GM23338 (cell line): ENCODE measurements at regions not wholly inside any gene's neighbourhood (a gene's known extent, or its start where the extent isn't known, plus 50 kb on each side); places are given as distances from the start of the nearest gene placed in this dataset.

Source experiments
- CREB1 ChIP-seq: fragments of 250-450 bp; sonication (Bioruptor Pico); IDR thresholded peaks from 2 replicates; pipeline ENCODE4 v1.5.0; 2020; ENCODE audit warnings: low read depth, mild to moderate bottlenecking, moderate library complexity
- CTCF ChIP-seq, 2 experiments: fragments of 200-600 bp in 1 of 2; sonication (generic) in 1 of 2; conservative IDR thresholded peaks; 2 replicates each; pipeline versions ENCODE4 v1.5.1 to v1.6.1; 2016 to 2017; ENCODE audit warnings: antibody characterized with exemption in 2 of 2, low read depth in 2 of 2, mild to moderate bottlenecking in 2 of 2, moderate library complexity in 1 of 2
- ETS1 ChIP-seq: IDR thresholded peaks from 2 replicates; pipeline ENCODE4 v1.6.1; 2016; ENCODE audit warnings: antibody characterized with exemption
- EZH2 ChIP-seq: fragments of 200-600 bp; sonication (generic); IDR thresholded peaks from one replicate; pipeline ENCODE4 v1.8.0; 2017; ENCODE audit warnings: antibody characterized with exemption, mild to moderate bottlenecking, low read depth; ENCODE audit not compliant: unreplicated experiment
- EZH2phosphoT487 ChIP-seq: fragments of 200-600 bp; sonication (generic); IDR thresholded peaks from one replicate; pipeline ENCODE4 v1.8.1; 2018; ENCODE audit warnings: antibody characterized with exemption; ENCODE audit not compliant: unreplicated experiment
- JUNB ChIP-seq: IDR thresholded peaks from one replicate; pipeline ENCODE4 v1.6.1; 2016; ENCODE audit warnings: antibody characterized with exemption; ENCODE audit not compliant: unreplicated experiment
- NANOG ChIP-seq: IDR thresholded peaks from 2 replicates; pipeline ENCODE4 v1.6.1; 2016; ENCODE audit warnings: antibody characterized with exemption, borderline replicate concordance
- POLR2AphosphoS5 ChIP-seq: IDR thresholded peaks from 2 replicates; pipeline ENCODE4 v1.6.1; 2016; ENCODE audit warnings: antibody characterized with exemption, low read depth
- REST ChIP-seq: IDR thresholded peaks from one replicate; pipeline ENCODE4 v1.6.1; 2018; ENCODE audit warnings: antibody characterized with exemption; ENCODE audit not compliant: unreplicated experiment
- TF ChIP-seq, protein P1 (sequence below): fragments of 250-450 bp; sonication (Bioruptor Pico); IDR thresholded peaks from 2 replicates; pipeline ENCODE4 v1.5.0; 2020; ENCODE audit warnings: mild to moderate bottlenecking, moderate library complexity

GRCh38 chr5:138676556-138677193, 76.5 kb upstream of the CTNNA1 start:
- TF ChIP-seq CTCF (conservative IDR thresholded peaks at IDR 0.05; ENCODE audit: low read depth in 2 of 2) (no peak), EZH2 (no peak), EZH2phosphoT487 (no peak), ETS1 (no peak), POLR2AphosphoS5 (no peak), JUNB (no peak), REST (no peak), NANOG (no peak), CREB1 (CRISPR knock-in tag) (no peak)
- TF ChIP-seq, protein P1, sequence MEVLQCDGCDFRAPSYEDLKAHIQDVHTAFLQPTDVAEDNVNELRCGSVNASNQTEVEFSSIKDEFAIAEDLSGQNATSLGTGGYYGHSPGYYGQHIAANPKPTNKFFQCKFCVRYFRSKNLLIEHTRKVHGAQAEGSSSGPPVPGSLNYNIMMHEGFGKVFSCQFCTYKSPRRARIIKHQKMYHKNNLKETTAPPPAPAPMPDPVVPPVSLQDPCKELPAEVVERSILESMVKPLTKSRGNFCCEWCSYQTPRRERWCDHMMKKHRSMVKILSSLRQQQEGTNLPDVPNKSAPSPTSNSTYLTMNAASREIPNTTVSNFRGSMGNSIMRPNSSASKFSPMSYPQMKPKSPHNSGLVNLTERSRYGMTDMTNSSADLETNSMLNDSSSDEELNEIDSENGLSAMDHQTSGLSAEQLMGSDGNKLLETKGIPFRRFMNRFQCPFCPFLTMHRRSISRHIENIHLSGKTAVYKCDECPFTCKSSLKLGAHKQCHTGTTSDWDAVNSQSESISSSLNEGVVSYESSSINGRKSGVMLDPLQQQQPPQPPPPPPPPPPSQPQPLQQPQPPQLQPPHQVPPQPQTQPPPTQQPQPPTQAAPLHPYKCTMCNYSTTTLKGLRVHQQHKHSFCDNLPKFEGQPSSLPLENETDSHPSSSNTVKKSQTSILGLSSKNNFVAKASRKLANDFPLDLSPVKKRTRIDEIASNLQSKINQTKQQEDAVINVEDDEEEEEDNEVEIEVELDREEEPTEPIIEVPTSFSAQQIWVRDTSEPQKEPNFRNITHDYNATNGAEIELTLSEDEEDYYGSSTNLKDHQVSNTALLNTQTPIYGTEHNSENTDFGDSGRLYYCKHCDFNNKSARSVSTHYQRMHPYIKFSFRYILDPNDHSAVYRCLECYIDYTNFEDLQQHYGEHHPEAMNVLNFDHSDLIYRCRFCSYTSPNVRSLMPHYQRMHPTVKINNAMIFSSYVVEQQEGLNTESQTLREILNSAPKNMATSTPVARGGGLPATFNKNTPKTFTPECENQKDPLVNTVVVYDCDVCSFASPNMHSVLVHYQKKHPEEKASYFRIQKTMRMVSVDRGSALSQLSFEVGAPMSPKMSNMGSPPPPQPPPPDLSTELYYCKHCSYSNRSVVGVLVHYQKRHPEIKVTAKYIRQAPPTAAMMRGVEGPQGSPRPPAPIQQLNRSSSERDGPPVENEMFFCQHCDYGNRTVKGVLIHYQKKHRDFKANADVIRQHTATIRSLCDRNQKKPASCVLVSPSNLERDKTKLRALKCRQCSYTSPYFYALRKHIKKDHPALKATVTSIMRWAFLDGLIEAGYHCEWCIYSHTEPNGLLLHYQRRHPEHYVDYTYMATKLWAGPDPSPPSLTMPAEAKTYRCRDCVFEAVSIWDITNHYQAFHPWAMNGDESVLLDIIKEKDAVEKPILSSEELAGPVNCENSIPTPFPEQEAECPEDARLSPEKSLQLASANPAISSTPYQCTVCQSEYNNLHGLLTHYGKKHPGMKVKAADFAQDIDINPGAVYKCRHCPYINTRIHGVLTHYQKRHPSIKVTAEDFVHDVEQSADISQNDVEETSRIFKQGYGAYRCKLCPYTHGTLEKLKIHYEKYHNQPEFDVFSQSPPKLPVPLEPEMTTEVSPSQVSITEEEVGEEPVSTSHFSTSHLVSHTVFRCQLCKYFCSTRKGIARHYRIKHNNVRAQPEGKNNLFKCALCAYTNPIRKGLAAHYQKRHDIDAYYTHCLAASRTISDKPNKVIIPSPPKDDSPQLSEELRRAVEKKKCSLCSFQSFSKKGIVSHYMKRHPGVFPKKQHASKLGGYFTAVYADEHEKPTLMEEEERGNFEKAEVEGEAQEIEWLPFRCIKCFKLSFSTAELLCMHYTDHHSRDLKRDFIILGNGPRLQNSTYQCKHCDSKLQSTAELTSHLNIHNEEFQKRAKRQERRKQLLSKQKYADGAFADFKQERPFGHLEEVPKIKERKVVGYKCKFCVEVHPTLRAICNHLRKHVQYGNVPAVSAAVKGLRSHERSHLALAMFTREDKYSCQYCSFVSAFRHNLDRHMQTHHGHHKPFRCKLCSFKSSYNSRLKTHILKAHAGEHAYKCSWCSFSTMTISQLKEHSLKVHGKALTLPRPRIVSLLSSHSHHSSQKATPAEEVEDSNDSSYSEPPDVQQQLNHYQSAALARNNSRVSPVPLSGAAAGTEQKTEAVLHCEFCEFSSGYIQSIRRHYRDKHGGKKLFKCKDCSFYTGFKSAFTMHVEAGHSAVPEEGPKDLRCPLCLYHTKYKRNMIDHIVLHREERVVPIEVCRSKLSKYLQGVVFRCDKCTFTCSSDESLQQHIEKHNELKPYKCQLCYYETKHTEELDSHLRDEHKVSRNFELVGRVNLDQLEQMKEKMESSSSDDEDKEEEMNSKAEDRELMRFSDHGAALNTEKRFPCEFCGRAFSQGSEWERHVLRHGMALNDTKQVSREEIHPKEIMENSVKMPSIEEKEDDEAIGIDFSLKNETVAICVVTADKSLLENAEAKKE (CRISPR knock-in tag) = no peak
